Lower leg skin (tissue), 4 donors: ENCODE measurements at regions not wholly inside any gene's neighbourhood (a gene's known extent, or its start where the extent isn't known, plus 50 kb on each side); places are given as distances from the start of the nearest gene placed in this dataset.

Experiments used
- DNase-seq, 2 donors: peaks; one replicate each; pipeline ENCODE4 v3.0.0-alpha.2; 2019; ENCODE audit warnings: low spot score in 2 of 2
- H3K4me3 ChIP-seq: fragments of 200-600 bp; sonication (generic); 2 replicates; pipeline ENCODE4 v1.5.1; 2017; ENCODE audit warnings: mild to moderate bottlenecking, low read depth; ENCODE audit not compliant: poor library complexity, severe bottlenecking
- POLR2A ChIP-seq, 2 donors: fragments of 450-650 bp; IDR thresholded peaks; one replicate each; pipeline ENCODE4 v1.6.1; 2016 to 2017; ENCODE audit warnings: antibody characterized with exemption in 2 of 2, mild to moderate bottlenecking in 1 of 2, moderate library complexity in 1 of 2
- WGBS, 2 donors: methylation state at CpG; one replicate each; pipeline ENCODE4 v1.1.5; 2018; 5-methylcytosine and 5-hydroxymethylcytosine counted together
- intact Hi-C: fragments of 100-400 bp; cut with DNase I; formaldehyde crosslinking; loops from one replicate; pipeline ENCODE4 v1.15.0; 2023; ENCODE audit warnings: low total_unique reads
- TF ChIP-seq, protein P1 (sequence below), 3 donors: fragments of 450-650 bp; IDR thresholded peaks; one replicate each; pipeline ENCODE4 v1.5.1; 2016; ENCODE audit warnings: antibody characterized with exemption in 3 of 3, mild to moderate bottlenecking in 3 of 3, moderate library complexity in 2 of 3

DNA sequence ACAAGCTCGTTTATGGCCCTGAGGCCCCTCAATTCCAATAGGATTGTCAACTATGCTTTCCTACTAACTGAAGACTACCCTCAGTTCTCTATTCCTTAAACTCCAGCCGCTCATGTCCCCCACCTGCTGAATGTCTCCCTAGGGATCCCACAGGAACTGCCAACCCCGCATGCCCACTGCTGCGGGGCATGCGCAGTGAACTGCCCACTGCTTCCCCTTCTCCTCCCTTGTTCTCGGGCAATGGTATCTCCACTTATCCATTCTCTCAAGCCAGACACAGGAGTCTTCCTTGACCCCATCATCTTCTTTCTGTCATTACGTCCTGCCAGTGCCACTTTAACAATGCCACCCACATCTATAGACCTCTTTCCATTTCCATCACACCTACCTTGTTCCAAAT lies 90.0 kb downstream of the FGF18 start:
- no peak for DNase-seq
- TF ChIP-seq, protein P1, sequence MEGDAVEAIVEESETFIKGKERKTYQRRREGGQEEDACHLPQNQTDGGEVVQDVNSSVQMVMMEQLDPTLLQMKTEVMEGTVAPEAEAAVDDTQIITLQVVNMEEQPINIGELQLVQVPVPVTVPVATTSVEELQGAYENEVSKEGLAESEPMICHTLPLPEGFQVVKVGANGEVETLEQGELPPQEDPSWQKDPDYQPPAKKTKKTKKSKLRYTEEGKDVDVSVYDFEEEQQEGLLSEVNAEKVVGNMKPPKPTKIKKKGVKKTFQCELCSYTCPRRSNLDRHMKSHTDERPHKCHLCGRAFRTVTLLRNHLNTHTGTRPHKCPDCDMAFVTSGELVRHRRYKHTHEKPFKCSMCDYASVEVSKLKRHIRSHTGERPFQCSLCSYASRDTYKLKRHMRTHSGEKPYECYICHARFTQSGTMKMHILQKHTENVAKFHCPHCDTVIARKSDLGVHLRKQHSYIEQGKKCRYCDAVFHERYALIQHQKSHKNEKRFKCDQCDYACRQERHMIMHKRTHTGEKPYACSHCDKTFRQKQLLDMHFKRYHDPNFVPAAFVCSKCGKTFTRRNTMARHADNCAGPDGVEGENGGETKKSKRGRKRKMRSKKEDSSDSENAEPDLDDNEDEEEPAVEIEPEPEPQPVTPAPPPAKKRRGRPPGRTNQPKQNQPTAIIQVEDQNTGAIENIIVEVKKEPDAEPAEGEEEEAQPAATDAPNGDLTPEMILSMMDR (IDR thresholded peaks at IDR 0.05) = no peak
- TF ChIP-seq POLR2A (IDR thresholded peaks at IDR 0.05) = no peak
- intact Hi-C loops = no loop called here
- 90 to 91% methylated on average over 7 of the region's 7 CpGs for WGBS, 2 donors
- no peak overlapping the region for H3K4me3 ChIP-seq

DNA sequence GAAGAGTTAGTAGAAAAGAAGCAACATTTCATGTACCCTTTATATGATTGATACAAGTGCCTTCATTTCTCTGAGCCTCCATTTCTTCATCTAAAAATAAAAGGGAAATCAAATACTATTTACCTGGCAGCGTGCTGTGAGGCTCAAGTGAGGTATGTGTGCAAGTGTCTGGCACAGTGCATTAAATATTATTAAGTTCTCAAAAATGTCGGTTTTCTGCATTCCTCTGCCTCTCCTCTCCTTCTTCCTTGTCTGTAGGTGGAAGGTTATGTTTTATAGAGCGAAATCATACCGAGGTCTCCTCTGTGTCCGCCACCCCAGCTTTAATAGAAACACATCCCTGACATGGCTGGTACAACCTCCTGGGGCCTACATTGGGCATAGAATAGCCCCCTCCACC lies 93.0 kb downstream of the FGF18 start:
- intact Hi-C loops = no loop called here
- TF ChIP-seq POLR2A (IDR thresholded peaks at IDR 0.05) = no peak
- TF ChIP-seq, protein P1 (IDR thresholded peaks at IDR 0.05) = no peak
- no peak for DNase-seq
- 73 to 77% methylated on average over 5 of the region's 5 CpGs for WGBS, 2 donors
- no peak overlapping the region for H3K4me3 ChIP-seq

DNA sequence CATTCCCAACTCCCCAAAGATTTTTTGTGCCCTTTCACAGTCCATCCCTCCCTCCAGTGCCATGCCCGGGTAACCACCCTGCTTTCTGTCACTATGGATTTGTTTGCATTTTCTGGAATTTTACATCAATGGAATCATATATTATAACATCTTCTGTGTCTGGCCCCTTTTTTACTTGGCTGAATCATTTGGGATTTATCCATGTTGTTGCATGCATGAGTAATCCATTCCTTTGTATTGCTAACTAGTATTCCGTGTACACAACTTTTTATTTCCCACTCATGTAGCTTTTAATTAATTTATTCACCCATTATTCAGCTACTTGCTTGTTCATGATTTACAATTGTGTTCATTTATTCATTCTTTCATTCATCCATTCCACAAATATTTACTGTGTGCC lies 94.1 kb downstream of the FGF18 start:
- intact Hi-C loops = no loop called here
- 74% methylated on average over 2 of the region's 2 CpGs for WGBS, 2 donors
- no peak for DNase-seq
- TF ChIP-seq POLR2A (IDR thresholded peaks at IDR 0.05) = no peak
- TF ChIP-seq, protein P1 (IDR thresholded peaks at IDR 0.05) = no peak
- no peak overlapping the region for H3K4me3 ChIP-seq

DNA sequence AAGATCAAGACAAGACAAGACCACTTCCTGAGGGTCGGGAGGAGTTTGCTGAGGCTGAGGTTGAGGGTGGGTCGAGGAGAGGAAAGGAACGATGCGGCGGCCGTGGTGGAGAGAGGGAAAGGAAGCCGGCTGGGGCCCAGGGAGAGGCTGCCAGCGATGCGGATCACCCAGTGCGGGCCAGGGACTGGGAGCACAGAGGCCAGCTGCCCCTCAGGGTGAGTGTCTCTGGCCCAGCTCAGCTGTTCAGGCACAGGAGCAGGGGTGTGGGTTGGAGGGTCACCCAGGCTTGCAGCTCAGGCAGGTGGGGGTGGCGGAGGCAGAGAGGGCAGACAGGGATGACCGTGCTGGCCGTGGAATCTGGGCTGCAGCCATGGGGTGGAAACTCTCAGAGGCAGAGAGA lies 99.5 kb downstream of the FGF18 start:
- TF ChIP-seq, protein P1 (IDR thresholded peaks at IDR 0.05) = no peak
- TF ChIP-seq POLR2A (IDR thresholded peaks at IDR 0.05) = no peak
- no peak overlapping the region for H3K4me3 ChIP-seq
- intact Hi-C loops = no loop called here
- WGBS, 2 donors = 89 to 96% methylated on average over 13 of the region's 13 CpGs
- no peak for DNase-seq

DNA sequence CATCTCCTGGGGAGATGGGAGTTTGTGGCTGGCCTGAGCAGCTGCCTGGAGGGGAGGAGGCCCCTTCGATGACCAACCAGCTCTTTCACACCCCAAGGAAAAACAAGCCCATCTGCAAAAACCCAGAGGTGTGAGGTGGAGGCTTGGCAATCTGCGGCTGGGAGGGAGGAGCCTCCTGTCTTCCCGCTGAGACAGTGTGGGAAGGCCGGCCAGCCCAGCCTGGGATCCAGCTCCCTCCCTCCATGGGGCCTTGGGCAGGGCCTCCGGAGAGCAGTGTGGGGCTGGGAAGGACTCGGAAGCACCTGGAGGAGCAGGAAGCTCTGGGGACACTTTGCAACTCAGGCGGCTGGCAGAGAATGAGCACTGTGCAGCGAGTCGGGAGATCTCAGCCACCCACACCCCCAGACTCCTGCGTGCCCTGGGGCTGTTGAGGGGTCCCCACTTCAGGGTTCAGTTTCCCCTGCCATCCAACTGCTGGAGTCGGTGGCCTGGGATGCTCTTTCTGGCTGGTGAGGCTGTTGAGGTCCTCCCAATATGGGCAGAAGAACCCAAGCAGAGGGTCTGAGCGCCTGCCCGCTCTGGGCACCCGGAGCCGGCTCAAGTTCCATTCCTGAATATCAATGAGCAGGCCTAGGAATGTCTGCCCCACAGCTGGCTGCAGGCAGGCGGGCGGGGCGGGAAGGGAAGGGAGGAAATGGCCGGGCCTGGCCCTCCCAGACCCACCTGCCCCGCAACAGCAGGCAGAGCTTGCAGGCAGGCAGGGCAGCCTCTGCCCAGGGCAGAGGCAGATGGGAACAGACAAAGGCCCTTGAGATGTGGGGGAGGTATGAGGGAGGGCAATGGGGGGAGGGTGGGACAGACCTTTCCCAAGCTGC lies 101.1 kb downstream of the FGF18 start:
- no peak for DNase-seq
- H3K4me3 ChIP-seq = no peak overlapping the region
- intact Hi-C loops = no loop called here
- WGBS, 2 donors = 41 to 55% methylated on average over 9 to 19 of the region's 20 CpGs
- TF ChIP-seq POLR2A (IDR thresholded peaks at IDR 0.05) = no peak
- TF ChIP-seq, protein P1 (IDR thresholded peaks at IDR 0.05) = no peak
